ENCODE measurements at regions not wholly inside any gene's neighbourhood (a gene's known extent, or its start where the extent isn't known, plus 50 kb on each side); places are given as distances from the start of the nearest gene placed in this dataset.

- POLR2A ChIA-PET: no interaction called here
- no peak overlapping the region for H3K27ac ChIP-seq (ENCODE audit: low read length)
- TF ChIP-seq TCF7L2 (IDR thresholded peaks at IDR 0.05; ENCODE audit: low read depth, low read length): no peak
- TF ChIP-seq, protein P1, sequence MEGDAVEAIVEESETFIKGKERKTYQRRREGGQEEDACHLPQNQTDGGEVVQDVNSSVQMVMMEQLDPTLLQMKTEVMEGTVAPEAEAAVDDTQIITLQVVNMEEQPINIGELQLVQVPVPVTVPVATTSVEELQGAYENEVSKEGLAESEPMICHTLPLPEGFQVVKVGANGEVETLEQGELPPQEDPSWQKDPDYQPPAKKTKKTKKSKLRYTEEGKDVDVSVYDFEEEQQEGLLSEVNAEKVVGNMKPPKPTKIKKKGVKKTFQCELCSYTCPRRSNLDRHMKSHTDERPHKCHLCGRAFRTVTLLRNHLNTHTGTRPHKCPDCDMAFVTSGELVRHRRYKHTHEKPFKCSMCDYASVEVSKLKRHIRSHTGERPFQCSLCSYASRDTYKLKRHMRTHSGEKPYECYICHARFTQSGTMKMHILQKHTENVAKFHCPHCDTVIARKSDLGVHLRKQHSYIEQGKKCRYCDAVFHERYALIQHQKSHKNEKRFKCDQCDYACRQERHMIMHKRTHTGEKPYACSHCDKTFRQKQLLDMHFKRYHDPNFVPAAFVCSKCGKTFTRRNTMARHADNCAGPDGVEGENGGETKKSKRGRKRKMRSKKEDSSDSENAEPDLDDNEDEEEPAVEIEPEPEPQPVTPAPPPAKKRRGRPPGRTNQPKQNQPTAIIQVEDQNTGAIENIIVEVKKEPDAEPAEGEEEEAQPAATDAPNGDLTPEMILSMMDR (IDR thresholded peaks at IDR 0.05): no peak
- TF ChIP-seq SIN3A (IDR thresholded peaks at IDR 0.05; ENCODE audit: borderline replicate concordance, insufficient read depth, low read depth, low read length): no peak
- no peak for TF ChIP-seq POLR2AphosphoS5 (IDR thresholded peaks at IDR 0.05; ENCODE audit: low read depth, low read length)
- TF ChIP-seq REST (IDR thresholded peaks at IDR 0.05; ENCODE audit: insufficient read depth in 1 of 2, low read depth in 2 of 2, low read length in 1 of 2): no peak
- no peak overlapping the region for H3K4me3 ChIP-seq (ENCODE audit: low read depth in 2 of 2, low read length in 2 of 2)
- BruUV-seq (replicated peaks): no TSS peak
- in situ Hi-C loops (cut with HindIII; ENCODE audit: low pct_unique_long_range_greater_than_20kb, low sequenced_read_pairs): no loop called here
- CTCF ChIA-PET: no interaction called here
- no peaks in the 10 kb centered on the region for H3K4me1 ChIP-seq (ENCODE audit: control insufficient read depth, insufficient read depth, low read length)
- H3K27me3 ChIP-seq (ENCODE audit: control insufficient read depth, insufficient read depth, low read length): no peaks in the 10 kb centered on the region
- ATAC-seq (no peak), DNase-seq (ENCODE audit: low read depth, low spot score) (no peak)
- intact Hi-C loops (cut with micrococcal nuclease; ENCODE audit: unreplicated experiment): no loop called here
- no peaks in the 10 kb centered on the region for H3K9me3 ChIP-seq (ENCODE audit: control insufficient read depth, insufficient read depth, low read depth, low read length)
- no peaks in the 10 kb centered on the region for H3K36me3 ChIP-seq (ENCODE audit: control insufficient read depth, insufficient read depth, low read length)
Observed at GRCh38 chr11:112817376-112817775, 143.8 kb upstream of the NCAM1 start.

DNA sequence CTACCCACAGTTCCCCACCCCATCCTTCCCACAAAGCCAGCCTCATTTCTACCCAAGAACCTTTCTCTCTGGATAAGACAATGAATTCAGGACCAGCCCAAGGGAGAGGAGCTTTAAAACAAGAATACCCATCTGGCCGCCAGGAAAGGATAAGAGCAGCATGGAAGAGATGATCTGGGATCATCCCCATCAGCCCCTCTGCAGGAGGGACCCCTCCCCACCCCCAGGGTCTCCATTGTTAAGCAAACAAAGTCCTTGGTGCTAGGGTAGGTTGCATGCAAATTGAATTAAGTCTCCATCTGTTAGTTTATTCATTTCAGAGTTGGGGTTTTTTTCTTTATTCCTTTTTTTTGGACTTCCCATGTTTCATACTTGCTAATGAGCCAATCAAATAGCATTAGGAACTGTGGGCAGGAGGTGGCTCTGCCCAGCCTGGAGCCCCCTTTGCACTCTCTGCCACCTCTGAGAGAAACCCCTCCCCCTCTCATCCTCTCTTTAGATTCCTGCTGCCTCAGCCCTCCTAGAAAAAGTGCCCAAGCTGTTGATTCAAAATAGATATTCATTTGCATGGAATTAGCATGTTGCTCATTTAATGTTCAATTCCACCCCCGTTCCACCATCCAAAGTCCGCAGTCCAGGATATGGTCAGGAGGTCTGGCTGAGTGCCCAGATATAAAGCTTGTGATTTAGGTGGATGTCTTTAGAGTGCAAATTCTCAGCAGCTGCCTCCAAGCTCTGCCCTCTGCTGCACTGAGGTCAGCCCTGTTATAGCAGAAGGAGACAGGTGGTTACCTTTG lies 138.5 kb upstream of the NCAM1 start:
- no peaks in the 10 kb centered on the region for H3K9me3 ChIP-seq (ENCODE audit: control insufficient read depth, insufficient read depth, low read depth, low read length)
- no peak for DNase-seq (ENCODE audit: low read depth, low spot score)
- CTCF ChIA-PET: no interaction called here
- no peaks in the 10 kb centered on the region for H3K36me3 ChIP-seq (ENCODE audit: control insufficient read depth, insufficient read depth, low read length)
- H3K27ac ChIP-seq (ENCODE audit: low read length): no peak overlapping the region
- in situ Hi-C loops (cut with HindIII; ENCODE audit: low pct_unique_long_range_greater_than_20kb, low sequenced_read_pairs) (no loop called here), intact Hi-C loops (cut with micrococcal nuclease; ENCODE audit: unreplicated experiment) (no loop called here)
- no peaks in the 10 kb centered on the region for H3K27me3 ChIP-seq (ENCODE audit: control insufficient read depth, insufficient read depth, low read length)
- POLR2A ChIA-PET: no interaction called here
- no TSS peak for BruUV-seq (replicated peaks)
- H3K4me1 ChIP-seq (ENCODE audit: control insufficient read depth, insufficient read depth, low read length): no peaks in the 10 kb centered on the region
- H3K4me3 ChIP-seq (ENCODE audit: low read depth in 2 of 2, low read length in 2 of 2): no peak overlapping the region
- TF ChIP-seq REST (IDR thresholded peaks at IDR 0.05; ENCODE audit: insufficient read depth in 1 of 2, low read depth in 2 of 2, low read length in 1 of 2) (no peak), POLR2AphosphoS5 (IDR thresholded peaks at IDR 0.05; ENCODE audit: low read depth, low read length) (no peak), SIN3A (IDR thresholded peaks at IDR 0.05; ENCODE audit: borderline replicate concordance, insufficient read depth, low read depth, low read length) (no peak), TCF7L2 (IDR thresholded peaks at IDR 0.05; ENCODE audit: low read depth, low read length) (no peak)
- TF ChIP-seq, protein P1 (IDR thresholded peaks at IDR 0.05): no peak
- no peak for ATAC-seq
